ENCODE measurements at regions not wholly inside any gene's neighbourhood (a gene's known extent, or its start where the extent isn't known, plus 50 kb on each side); places are given as distances from the start of the nearest gene placed in this dataset.

DNA sequence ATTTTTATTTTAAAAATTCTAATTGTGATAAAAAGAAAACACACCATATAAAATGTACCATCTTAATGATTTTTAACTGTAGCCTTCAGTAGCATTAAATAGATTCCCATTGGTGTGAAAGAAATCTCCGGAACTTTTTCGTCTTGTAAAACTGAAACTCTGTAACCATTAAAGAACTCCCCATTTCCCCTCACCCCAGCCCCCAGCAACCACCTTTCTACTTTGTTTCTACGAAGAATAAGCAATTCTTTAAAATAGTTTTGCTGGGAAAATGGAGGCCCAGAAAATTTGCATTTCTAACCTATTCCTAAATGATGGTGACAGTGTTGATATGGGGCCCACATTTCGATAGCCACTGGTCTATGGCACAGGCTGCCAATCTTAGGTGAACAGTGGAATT lies 305.4 kb upstream of the PFKP start:
- Histone ChIP-seq H3K27me3 (no peaks in the 10 kb centered on the region), H3K9me3 (no peaks in the 10 kb centered on the region), H3K4me1 (no peaks in the 10 kb centered on the region), H3K36me3 (no peaks in the 10 kb centered on the region), H3K4me3 (no peak overlapping the region), H3K27ac (no peak overlapping the region)
- TF ChIP-seq EP300 (IDR thresholded peaks at IDR 0.05), result no peak
- no peak for TF ChIP-seq POLR2A (IDR thresholded peaks at IDR 0.05)
- TF ChIP-seq POLR2AphosphoS5 (IDR thresholded peaks at IDR 0.05), result no peak
- TF ChIP-seq, protein P1, sequence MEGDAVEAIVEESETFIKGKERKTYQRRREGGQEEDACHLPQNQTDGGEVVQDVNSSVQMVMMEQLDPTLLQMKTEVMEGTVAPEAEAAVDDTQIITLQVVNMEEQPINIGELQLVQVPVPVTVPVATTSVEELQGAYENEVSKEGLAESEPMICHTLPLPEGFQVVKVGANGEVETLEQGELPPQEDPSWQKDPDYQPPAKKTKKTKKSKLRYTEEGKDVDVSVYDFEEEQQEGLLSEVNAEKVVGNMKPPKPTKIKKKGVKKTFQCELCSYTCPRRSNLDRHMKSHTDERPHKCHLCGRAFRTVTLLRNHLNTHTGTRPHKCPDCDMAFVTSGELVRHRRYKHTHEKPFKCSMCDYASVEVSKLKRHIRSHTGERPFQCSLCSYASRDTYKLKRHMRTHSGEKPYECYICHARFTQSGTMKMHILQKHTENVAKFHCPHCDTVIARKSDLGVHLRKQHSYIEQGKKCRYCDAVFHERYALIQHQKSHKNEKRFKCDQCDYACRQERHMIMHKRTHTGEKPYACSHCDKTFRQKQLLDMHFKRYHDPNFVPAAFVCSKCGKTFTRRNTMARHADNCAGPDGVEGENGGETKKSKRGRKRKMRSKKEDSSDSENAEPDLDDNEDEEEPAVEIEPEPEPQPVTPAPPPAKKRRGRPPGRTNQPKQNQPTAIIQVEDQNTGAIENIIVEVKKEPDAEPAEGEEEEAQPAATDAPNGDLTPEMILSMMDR (IDR thresholded peaks at IDR 0.05), result no peak
- WGBS, result 89% methylated on average over 4 of the region's 4 CpGs
- no peak for DNase-seq (ENCODE audit: low spot score in 2 of 2)

DNA sequence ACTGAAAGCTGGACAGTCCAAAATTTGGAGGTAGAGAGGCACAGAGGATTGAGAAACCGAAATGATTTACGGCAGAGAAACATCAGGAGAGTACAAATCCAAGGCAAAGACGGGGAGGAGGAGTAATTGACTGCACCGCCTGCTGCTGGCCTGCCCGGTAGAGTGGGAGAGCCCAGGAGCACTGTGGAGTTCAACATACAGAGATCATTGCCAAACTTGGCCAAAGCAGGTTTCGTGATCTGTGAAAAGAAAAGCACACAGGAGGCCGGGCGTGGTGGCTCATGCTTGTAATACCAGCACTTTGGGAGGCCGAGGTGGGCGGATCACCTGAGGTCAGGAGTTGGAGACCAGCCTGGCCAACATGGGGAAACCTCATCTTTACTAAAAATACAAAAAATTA lies 306.0 kb upstream of the PFKP start:
- H3K4me1 ChIP-seq, result no peaks in the 10 kb centered on the region
- DNase-seq (ENCODE audit: low spot score in 2 of 2), result no peak
- H3K4me3 ChIP-seq, result no peak overlapping the region
- no peaks in the 10 kb centered on the region for H3K9me3 ChIP-seq
- H3K27me3 ChIP-seq, result no peaks in the 10 kb centered on the region
- no peak overlapping the region for H3K27ac ChIP-seq
- H3K36me3 ChIP-seq, result no peaks in the 10 kb centered on the region
- 81% methylated on average over 10 of the region's 10 CpGs for WGBS
- TF ChIP-seq POLR2AphosphoS5 (IDR thresholded peaks at IDR 0.05) (no peak), POLR2A (IDR thresholded peaks at IDR 0.05) (no peak), EP300 (IDR thresholded peaks at IDR 0.05) (no peak)
- TF ChIP-seq, protein P1 (IDR thresholded peaks at IDR 0.05), result no peak

DNA sequence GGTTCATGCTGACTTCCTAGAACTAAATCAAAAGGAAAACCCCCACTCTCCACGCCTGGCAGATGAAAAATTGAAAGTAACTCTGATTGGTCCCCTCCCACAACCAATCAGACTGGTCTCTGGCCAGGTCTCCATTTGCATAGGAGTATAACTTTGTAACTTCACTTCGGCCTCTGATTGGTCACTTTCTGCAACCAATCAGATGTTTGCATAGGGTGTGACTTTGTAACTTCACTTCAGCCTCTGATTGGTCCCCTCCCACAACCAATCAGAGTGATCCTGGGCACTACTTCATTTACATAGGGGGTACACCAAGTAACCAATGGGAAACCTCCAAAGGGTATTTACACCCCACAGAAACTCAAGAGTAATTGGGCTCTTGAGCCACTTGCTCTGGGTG lies 306.6 kb upstream of the PFKP start:
- no peak for DNase-seq (ENCODE audit: low spot score in 2 of 2)
- Histone ChIP-seq H3K27me3 (no peaks in the 10 kb centered on the region), H3K36me3 (no peaks in the 10 kb centered on the region), H3K27ac (no peak overlapping the region), H3K4me1 (no peaks in the 10 kb centered on the region), H3K4me3 (no peak overlapping the region), H3K9me3 (no peaks in the 10 kb centered on the region)
- TF ChIP-seq EP300 (IDR thresholded peaks at IDR 0.05), result no peak
- no peak for TF ChIP-seq POLR2AphosphoS5 (IDR thresholded peaks at IDR 0.05)
- TF ChIP-seq, protein P1 (IDR thresholded peaks at IDR 0.05), result no peak
- no peak for TF ChIP-seq POLR2A (IDR thresholded peaks at IDR 0.05)
- 94% methylated on average over 2 of the region's 2 CpGs for WGBS

DNA sequence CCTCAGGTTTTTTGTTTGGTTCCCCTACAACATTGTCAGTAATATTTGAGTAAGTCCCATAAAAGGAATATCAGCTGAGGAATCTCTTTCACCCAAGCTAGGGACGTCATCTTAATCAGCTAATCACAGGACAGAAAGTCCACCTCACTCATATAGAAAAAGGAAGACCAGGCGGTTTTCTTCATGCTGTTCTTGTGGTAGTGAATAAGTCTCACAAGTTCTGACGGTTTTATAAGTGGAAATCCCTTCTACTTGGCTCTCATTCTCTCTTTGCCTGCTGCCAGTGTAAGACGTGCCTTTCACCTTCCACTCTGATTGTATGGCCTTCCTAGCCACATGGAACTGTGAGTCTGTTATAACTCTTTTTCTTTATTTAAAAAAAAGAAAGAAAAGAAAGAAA lies 308.1 kb upstream of the PFKP start:
- DNase-seq (ENCODE audit: low spot score in 2 of 2), result no peak
- H3K4me1 ChIP-seq, result no peaks in the 10 kb centered on the region
- WGBS, result 60% methylated on average over 4 of the region's 4 CpGs
- no peaks in the 10 kb centered on the region for H3K36me3 ChIP-seq
- no peak overlapping the region for H3K27ac ChIP-seq
- no peaks in the 10 kb centered on the region for H3K27me3 ChIP-seq
- no peaks in the 10 kb centered on the region for H3K9me3 ChIP-seq
- no peak overlapping the region for H3K4me3 ChIP-seq
- TF ChIP-seq, protein P1 (IDR thresholded peaks at IDR 0.05), result no peak
- TF ChIP-seq EP300 (IDR thresholded peaks at IDR 0.05) (no peak), POLR2A (IDR thresholded peaks at IDR 0.05) (no peak), POLR2AphosphoS5 (IDR thresholded peaks at IDR 0.05) (no peak)

DNA sequence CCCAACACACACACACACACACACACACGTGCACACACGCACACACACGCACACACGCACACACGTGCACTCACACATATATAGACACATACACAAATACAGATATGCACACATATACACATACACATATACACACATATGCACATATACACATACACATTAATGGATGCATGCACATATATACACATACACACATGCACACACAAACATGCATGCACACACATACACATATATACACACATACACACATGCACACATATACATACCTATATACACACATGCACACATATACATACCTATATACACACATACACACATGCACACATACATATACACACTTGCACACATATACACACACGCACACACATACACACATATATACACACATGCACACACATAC lies 312.4 kb upstream of the PFKP start:
- no peaks in the 10 kb centered on the region for H3K4me1 ChIP-seq
- no peaks in the 10 kb centered on the region for H3K27me3 ChIP-seq
- no peaks in the 10 kb centered on the region for H3K36me3 ChIP-seq
- no peak for DNase-seq (ENCODE audit: low spot score in 2 of 2)
- no peak overlapping the region for H3K4me3 ChIP-seq
- WGBS, result 62% methylated on average over 6 of the region's 6 CpGs
- no peaks in the 10 kb centered on the region for H3K9me3 ChIP-seq
- TF ChIP-seq POLR2A (IDR thresholded peaks at IDR 0.05) (no peak), EP300 (IDR thresholded peaks at IDR 0.05) (no peak), POLR2AphosphoS5 (IDR thresholded peaks at IDR 0.05) (no peak)
- TF ChIP-seq, protein P1 (IDR thresholded peaks at IDR 0.05), result no peak
- no peak overlapping the region for H3K27ac ChIP-seq

All from suprapubic skin (tissue), 4 donors.